OCI-LY3 (cell line): ENCODE measurements at regions not wholly inside any gene's neighbourhood (a gene's known extent, or its start where the extent isn't known, plus 50 kb on each side); places are given as distances from the start of the nearest gene placed in this dataset.

Experiments used
- EZH2phosphoT487 ChIP-seq: fragments of 200-600 bp; shearing (Covaris generic); IDR thresholded peaks from 2 replicates; pipeline ENCODE4 v1.6.1; 2018; ENCODE audit warnings: antibody characterized with exemption, mixed run types, low read depth
- TF ChIP-seq, protein P1 (sequence below): fragments of 200-600, 300-600 bp; sonication (generic); IDR thresholded peaks from 2 replicates; pipeline ENCODE4 v1.5.1; 2014; ENCODE audit warnings: antibody characterized with exemption, low read length, low read depth

- TF ChIP-seq, protein P1, sequence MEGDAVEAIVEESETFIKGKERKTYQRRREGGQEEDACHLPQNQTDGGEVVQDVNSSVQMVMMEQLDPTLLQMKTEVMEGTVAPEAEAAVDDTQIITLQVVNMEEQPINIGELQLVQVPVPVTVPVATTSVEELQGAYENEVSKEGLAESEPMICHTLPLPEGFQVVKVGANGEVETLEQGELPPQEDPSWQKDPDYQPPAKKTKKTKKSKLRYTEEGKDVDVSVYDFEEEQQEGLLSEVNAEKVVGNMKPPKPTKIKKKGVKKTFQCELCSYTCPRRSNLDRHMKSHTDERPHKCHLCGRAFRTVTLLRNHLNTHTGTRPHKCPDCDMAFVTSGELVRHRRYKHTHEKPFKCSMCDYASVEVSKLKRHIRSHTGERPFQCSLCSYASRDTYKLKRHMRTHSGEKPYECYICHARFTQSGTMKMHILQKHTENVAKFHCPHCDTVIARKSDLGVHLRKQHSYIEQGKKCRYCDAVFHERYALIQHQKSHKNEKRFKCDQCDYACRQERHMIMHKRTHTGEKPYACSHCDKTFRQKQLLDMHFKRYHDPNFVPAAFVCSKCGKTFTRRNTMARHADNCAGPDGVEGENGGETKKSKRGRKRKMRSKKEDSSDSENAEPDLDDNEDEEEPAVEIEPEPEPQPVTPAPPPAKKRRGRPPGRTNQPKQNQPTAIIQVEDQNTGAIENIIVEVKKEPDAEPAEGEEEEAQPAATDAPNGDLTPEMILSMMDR, result no peak
- TF ChIP-seq EZH2phosphoT487, result no peak
Observed at GRCh38 chr5:84524491-84524890, 139.8 kb upstream of the EDIL3 start.
